Muscle layer of duodenum (tissue), 2 donors: ENCODE measurements at regions not wholly inside any gene's neighbourhood (a gene's known extent, or its start where the extent isn't known, plus 50 kb on each side); places are given as distances from the start of the nearest gene placed in this dataset.

Experiments
- H3K27ac ChIP-seq: one replicate; pipeline ENCODE4 v1.7.0; 2013; ENCODE audit warnings: mild to moderate bottlenecking, low read length
- H3K27me3 ChIP-seq: one replicate; pipeline ENCODE4 v1.7.0; 2013; ENCODE audit warnings: low read depth, mild to moderate bottlenecking, control low read depth, low read length
- H3K36me3 ChIP-seq, 2 donors: one replicate each; pipeline ENCODE4 v1.7.0; 2013; ENCODE audit warnings: low read length in 2 of 2, control low read depth in 1 of 2, mild to moderate bottlenecking in 1 of 2; ENCODE audit not compliant: insufficient read depth in 2 of 2, control insufficient read depth in 1 of 2
- H3K4me1 ChIP-seq, 2 donors: one replicate each; pipeline ENCODE4 v1.7.0; 2013; ENCODE audit warnings: low read length in 2 of 2, mild to moderate bottlenecking in 2 of 2, control low read depth in 1 of 2, moderate library complexity in 1 of 2; ENCODE audit not compliant: insufficient read depth in 2 of 2, control insufficient read depth in 1 of 2
- H3K4me3 ChIP-seq, 2 donors: one replicate each; pipeline ENCODE4 v1.7.0; 2013; ENCODE audit warnings: low read length in 2 of 2, low read depth in 1 of 2, mild to moderate bottlenecking in 1 of 2
- H3K9me3 ChIP-seq, 2 donors: one replicate each; pipeline ENCODE4 v1.7.0; 2013; ENCODE audit warnings: low read length in 2 of 2, control low read depth in 1 of 2, mild to moderate bottlenecking in 1 of 2; ENCODE audit not compliant: control insufficient read depth in 1 of 2
- donor health status: healthy.

- H3K4me3 ChIP-seq, result no peak overlapping the region
- no peaks in the 10 kb centered on the region for H3K4me1 ChIP-seq
- H3K27me3 ChIP-seq, result no peaks in the 10 kb centered on the region
- no peak overlapping the region for H3K27ac ChIP-seq
- no peaks in the 10 kb centered on the region for H3K9me3 ChIP-seq
- no peaks in the 10 kb centered on the region for H3K36me3 ChIP-seq
These were observed 299.8 kb upstream of the SOX14 start for GRCh38 chr3:137464341-137464740.

- Histone ChIP-seq H3K27ac (no peak overlapping the region), H3K9me3 (no peaks in the 10 kb centered on the region), H3K4me1 (no peaks in the 10 kb centered on the region), H3K27me3 (no peaks in the 10 kb centered on the region), H3K36me3 (no peaks in the 10 kb centered on the region), H3K4me3 (no peak overlapping the region)
These were observed 295.7 kb upstream of the SOX14 start for GRCh38 chr3:137468446-137468845.

DNA sequence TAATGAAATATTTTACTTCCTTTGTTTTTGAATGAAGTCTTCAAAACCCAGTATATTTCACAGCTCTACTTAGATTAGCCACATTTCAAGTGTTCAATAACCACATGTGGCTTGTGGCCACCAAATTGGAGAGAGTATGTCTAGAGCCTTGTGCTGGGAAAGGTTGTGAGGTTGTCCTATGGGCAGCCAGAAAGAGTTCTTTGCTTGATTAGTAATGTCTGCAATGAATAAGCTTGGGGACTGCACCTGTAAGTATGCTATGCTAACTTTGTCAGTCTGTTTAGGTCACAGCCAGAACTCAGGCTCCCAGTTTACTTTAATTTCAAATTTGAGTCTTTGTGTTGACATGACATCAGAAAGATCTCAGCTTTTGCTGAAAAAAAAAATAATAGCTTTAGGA lies 294.9 kb upstream of the SOX14 start:
- Histone ChIP-seq H3K9me3 (no peaks in the 10 kb centered on the region), H3K36me3 (no peaks in the 10 kb centered on the region), H3K27ac (no peak overlapping the region), H3K4me3 (no peak overlapping the region), H3K4me1 (no peaks in the 10 kb centered on the region), H3K27me3 (no peaks in the 10 kb centered on the region)

- Histone ChIP-seq H3K9me3 (no peaks in the 10 kb centered on the region), H3K27ac (no peak overlapping the region), H3K4me3 (no peak overlapping the region), H3K36me3 (no peaks in the 10 kb centered on the region), H3K4me1 (no peaks in the 10 kb centered on the region), H3K27me3 (no peaks in the 10 kb centered on the region)
These were observed 293.0 kb upstream of the SOX14 start for GRCh38 chr3:137471130-137471529.

GRCh38 chr3:137471558-137472204 lies 292.4 kb upstream of the SOX14 start:
- no peaks in the 10 kb centered on the region for H3K4me1 ChIP-seq
- no peaks in the 10 kb centered on the region for H3K9me3 ChIP-seq
- H3K4me3 ChIP-seq, result no peak overlapping the region
- H3K36me3 ChIP-seq, result no peaks in the 10 kb centered on the region
- H3K27ac ChIP-seq, result no peak overlapping the region
- H3K27me3 ChIP-seq, result no peaks in the 10 kb centered on the region

GRCh38 chr3:137477614-137478013 lies 286.5 kb upstream of the SOX14 start:
- Histone ChIP-seq H3K36me3 (no peaks in the 10 kb centered on the region), H3K4me1 (no peaks in the 10 kb centered on the region), H3K27ac (no peak overlapping the region), H3K27me3 (no peaks in the 10 kb centered on the region), H3K9me3 (peaks cover 0 to 8% of the 10 kb centered on the region in 2 donors), H3K4me3 (no peak overlapping the region)

GRCh38 chr3:137509354-137510045 lies 254.6 kb upstream of the SOX14 start:
- H3K4me3 ChIP-seq, result no peak overlapping the region
- H3K27me3 ChIP-seq, result no peaks in the 10 kb centered on the region
- no peak overlapping the region for H3K27ac ChIP-seq
- no peaks in the 10 kb centered on the region for H3K4me1 ChIP-seq
- no peaks in the 10 kb centered on the region for H3K9me3 ChIP-seq
- H3K36me3 ChIP-seq, result no peaks in the 10 kb centered on the region

DNA sequence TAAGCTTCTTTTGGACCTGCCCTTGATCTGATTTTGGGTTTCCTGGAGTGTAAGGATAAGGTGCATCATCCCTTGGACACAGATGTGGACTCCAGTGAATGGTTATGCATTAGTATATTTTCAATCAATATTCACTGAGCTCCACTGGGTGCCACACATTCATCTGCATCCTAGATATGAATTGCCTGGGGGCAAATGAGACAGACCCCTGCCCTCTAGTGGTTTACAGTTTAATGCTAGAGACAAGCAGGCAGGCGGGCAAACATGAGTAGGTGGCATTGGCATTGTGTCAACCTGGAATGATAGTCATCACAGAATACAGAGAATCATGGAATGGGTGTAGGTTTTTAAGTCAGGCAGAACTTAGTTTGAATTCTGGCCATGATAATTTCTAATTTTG lies 252.5 kb upstream of the SOX14 start:
- H3K4me3 ChIP-seq, result no peak overlapping the region
- H3K4me1 ChIP-seq, result no peaks in the 10 kb centered on the region
- H3K27ac ChIP-seq, result no peak overlapping the region
- H3K9me3 ChIP-seq, result no peaks in the 10 kb centered on the region
- H3K27me3 ChIP-seq, result no peaks in the 10 kb centered on the region
- no peaks in the 10 kb centered on the region for H3K36me3 ChIP-seq

GRCh38 chr3:137514853-137515252 lies 249.3 kb upstream of the SOX14 start:
- no peak overlapping the region for H3K27ac ChIP-seq
- H3K4me1 ChIP-seq, result no peaks in the 10 kb centered on the region
- H3K4me3 ChIP-seq, result no peak overlapping the region
- H3K36me3 ChIP-seq, result no peaks in the 10 kb centered on the region
- H3K9me3 ChIP-seq, result no peaks in the 10 kb centered on the region
- no peaks in the 10 kb centered on the region for H3K27me3 ChIP-seq

DNA sequence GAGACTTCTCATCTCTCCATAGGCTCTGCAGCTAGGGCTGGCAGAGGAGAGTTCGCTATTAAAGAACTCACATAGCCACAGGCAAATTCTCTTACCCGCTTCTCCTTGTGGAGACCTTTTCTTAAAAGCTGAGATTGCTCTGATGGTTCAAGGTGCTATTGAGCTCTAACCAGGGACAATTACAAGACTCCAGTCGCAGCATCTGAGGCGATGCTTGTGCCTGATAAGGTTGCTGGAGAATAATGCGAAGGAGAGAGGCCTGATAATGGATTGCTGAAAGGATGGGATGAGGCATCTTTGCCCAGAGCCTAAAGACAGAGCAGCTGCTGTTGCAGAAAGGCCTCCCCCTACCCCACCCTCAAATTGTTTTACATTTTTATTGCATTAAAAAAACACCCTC lies 244.5 kb upstream of the SOX14 start:
- Histone ChIP-seq H3K27me3 (no peaks in the 10 kb centered on the region), H3K4me3 (no peak overlapping the region), H3K9me3 (no peaks in the 10 kb centered on the region), H3K36me3 (no peaks in the 10 kb centered on the region), H3K27ac (no peak overlapping the region), H3K4me1 (no peaks in the 10 kb centered on the region)

DNA sequence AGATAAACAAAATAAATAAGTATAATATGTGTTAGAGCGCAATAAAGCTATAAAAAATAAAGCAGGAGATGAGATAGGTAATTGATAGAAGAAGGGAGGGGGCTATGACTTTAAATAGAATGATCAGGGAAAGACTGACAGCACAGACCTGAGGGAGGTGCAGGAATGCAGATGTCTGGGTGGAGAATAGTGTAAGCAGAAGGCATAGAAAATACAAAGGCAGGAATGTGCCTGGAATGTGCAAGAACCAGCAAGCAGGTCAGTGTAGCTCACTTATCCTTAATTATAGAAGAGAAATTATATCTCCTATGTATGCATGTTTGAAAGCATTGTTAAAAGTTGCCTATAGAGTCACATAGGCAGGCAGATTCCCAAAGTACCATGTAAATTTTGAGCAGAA lies 239.4 kb upstream of the SOX14 start:
- no peaks in the 10 kb centered on the region for H3K27me3 ChIP-seq
- no peak overlapping the region for H3K27ac ChIP-seq
- no peak overlapping the region for H3K4me3 ChIP-seq
- H3K9me3 ChIP-seq, result no peaks in the 10 kb centered on the region
- no peaks in the 10 kb centered on the region for H3K4me1 ChIP-seq
- no peaks in the 10 kb centered on the region for H3K36me3 ChIP-seq

- H3K36me3 ChIP-seq, result no peaks in the 10 kb centered on the region
- H3K27me3 ChIP-seq, result no peaks in the 10 kb centered on the region
- no peaks in the 10 kb centered on the region for H3K4me1 ChIP-seq
- no peaks in the 10 kb centered on the region for H3K9me3 ChIP-seq
- no peak overlapping the region for H3K4me3 ChIP-seq
- H3K27ac ChIP-seq, result no peak overlapping the region
These were observed 238.6 kb upstream of the SOX14 start for GRCh38 chr3:137525471-137525870.
